GM12864 (cell line): ENCODE measurements at regions not wholly inside any gene's neighbourhood (a gene's known extent, or its start where the extent isn't known, plus 50 kb on each side); places are given as distances from the start of the nearest gene placed in this dataset.

Experiments
- DNase-seq: peaks from one replicate; pipeline ENCODE4 v3.0.0-alpha.2; 2011; ENCODE audit warnings: low read depth
- H3K4me3 ChIP-seq: 2 replicates; pipeline ENCODE4 v1.5.1; 2011; ENCODE audit warnings: mild to moderate bottlenecking, low read depth, low read length, control low read depth
- CTCF ChIP-seq: IDR thresholded peaks from 2 replicates; pipeline ENCODE4 v1.5.1; 2011; ENCODE audit warnings: low read depth, mild to moderate bottlenecking, moderate library complexity, low read length, control low read depth, inconsistent platforms; ENCODE audit errors: missing control alignments

GRCh38 chr7:113649556-113649955, 269.3 kb downstream of the PPP1R3A start:
- DNase-seq, result no peak
- no peak overlapping the region for H3K4me3 ChIP-seq

GRCh38 chr7:113639221-113639620, 279.6 kb downstream of the PPP1R3A start:
- no peak for TF ChIP-seq CTCF
- H3K4me3 ChIP-seq, result no peak overlapping the region
- DNase-seq, result no peak

More at GRCh38 chr7:113649556-113649955, 269.3 kb downstream of the PPP1R3A start:
- TF ChIP-seq CTCF, result no peak

- no peak for DNase-seq
- H3K4me3 ChIP-seq, result no peak overlapping the region
- TF ChIP-seq CTCF, result no peak
Observed at GRCh38 chr7:113636727-113637421, 281.9 kb downstream of the PPP1R3A start.

- H3K4me3 ChIP-seq, result no peak overlapping the region
- TF ChIP-seq CTCF, result no peak
- no peak for DNase-seq
Observed at GRCh38 chr7:113635492-113635891, 283.3 kb downstream of the PPP1R3A start.

GRCh38 chr7:113633073-113633472, 285.7 kb downstream of the PPP1R3A start:
- DNase-seq, result no peak
- no peak overlapping the region for H3K4me3 ChIP-seq
- TF ChIP-seq CTCF, result no peak

- no peak for TF ChIP-seq CTCF
- no peak for DNase-seq
Observed at GRCh38 chr7:113628948-113629847, 289.6 kb downstream of the PPP1R3A start.

More at GRCh38 chr7:113628948-113629847, 289.6 kb downstream of the PPP1R3A start:
- H3K4me3 ChIP-seq, result no peak overlapping the region
